GM04504 (cell line): ENCODE measurements at regions not wholly inside any gene's neighbourhood (a gene's known extent, or its start where the extent isn't known, plus 50 kb on each side); places are given as distances from the start of the nearest gene placed in this dataset.
A peak's percentile ranks its signal among the peaks of the same experiment; 100 is the strongest.
"Not testable (repeated sequence)": the region's sequence is repeated elsewhere in the genome, so short reads cannot be mapped to it uniquely, and the experiment has no call there.

Experiments used
- DNase-seq: peaks from one replicate; pipeline ENCODE4 v3.0.0-alpha.2; 2012; ENCODE audit warnings: low read depth

DNA sequence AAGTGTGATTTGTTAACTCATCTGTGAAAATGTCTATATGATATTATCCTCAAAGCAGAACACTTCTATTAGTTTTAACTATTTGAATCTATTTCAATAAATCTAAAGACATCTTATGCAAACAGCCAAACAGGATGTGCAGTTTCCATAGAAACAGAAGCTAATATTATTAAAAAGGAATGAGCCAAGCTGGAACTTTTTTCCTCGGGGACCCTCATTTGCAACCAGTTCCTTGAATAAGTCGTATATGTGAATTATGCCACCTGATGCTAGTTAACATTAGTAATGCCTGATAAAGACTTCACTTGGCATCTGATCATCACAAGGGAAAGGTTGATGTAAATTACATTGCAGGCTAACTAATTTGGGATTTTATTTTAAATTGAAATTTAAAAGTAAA, 216.9 kb upstream of the SMLR1 start:
- no peak for DNase-seq

DNA sequence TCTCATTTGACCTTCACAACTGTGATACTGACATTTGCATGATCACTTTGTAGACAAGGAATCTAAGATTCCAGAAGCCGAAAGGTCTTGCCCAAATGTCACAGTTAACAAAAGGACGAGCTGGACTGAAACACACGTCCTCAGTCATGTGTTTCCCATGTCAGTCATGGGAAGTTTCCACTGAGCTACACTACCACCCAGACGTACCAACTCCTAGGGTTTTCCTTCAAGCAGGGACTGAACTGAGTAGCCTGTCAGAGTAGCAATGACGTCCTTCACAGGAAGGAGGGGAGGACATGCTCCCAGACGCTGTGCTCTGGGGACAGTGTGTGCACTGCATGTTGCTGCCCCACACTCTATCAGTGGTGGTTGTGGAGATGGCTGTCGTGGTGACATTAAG, 215.8 kb upstream of the SMLR1 start:
- DNase-seq, result no peak

DNA sequence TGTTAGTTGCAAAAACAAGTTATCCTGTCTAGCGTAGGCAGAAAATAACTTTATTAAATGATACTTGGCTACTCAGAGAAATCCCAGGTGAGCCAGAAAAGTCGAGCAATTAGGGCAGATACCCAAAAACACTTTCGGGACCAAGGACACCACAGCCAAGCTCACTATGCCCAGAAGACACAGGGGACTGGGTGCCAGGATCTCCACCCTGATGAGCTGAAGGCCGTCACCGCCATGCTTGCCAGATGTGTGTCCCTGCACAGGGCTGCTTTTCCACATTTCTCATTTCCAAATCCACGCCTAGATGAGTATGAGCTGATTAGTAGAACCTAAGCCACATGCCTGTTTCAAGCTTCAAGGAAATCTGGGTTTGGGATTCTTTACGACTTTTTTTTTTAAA, 214.0 kb upstream of the SMLR1 start:
- no peak for DNase-seq

DNA sequence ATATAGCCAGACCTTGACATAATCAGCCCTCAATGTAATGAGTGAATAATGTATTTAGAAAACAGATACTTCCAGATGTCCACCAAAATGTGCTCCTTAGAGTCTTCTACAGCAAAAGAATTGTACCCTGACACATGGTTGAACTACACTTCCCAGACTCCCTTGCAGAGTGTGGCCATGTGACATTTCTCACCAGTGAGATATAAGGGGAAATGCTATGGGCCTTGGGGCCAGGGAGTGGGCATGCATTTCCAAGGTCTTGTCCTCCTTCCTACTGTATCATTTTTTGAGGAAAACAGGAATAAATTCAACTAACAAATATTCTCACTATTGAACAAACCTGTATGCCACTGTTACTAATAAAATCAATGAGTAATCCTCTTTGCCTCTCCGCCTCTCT, 211.4 kb upstream of the SMLR1 start:
- DNase-seq, result no peak

DNA sequence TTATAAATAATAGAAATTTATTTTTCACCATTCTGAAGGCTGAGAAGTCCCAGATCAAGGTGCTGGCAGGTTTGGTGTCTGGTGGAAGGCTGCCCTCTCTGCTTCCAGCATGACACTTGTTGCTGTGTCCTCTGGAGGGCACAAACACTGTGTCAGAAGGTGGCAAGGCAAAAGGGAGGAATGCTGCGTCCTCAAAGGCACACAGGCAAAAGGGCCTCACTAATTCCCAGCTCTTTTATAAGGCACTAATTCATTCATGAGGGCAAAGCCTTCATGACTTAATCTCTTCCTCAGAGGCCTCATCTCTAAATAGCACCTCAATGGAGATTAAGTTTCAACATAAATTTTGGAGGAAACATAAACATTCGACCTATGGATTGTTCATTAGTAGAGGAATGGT, 209.5 kb upstream of the SMLR1 start:
- DNase-seq, result no peak

DNA sequence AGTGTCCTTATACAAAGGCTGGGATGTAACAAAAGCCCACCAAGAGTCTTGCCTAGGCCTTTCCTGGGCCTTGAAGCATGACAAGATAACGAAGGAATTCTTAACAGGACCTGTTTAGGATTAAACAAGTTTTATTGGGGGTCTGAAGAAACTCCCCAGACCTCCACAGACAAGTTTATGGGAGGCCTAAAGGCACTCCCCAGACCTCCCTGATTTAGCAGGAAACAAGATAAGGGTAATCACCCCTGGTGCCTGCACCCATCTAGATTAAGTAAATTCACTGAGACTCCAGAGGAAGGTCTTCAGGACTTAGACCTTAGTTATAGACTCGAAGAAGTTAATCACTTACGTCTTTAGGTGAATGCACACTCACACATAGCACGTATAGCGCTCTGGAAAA, 208.4 kb upstream of the SMLR1 start:
- DNase-seq, result not testable (repeated sequence)

DNA sequence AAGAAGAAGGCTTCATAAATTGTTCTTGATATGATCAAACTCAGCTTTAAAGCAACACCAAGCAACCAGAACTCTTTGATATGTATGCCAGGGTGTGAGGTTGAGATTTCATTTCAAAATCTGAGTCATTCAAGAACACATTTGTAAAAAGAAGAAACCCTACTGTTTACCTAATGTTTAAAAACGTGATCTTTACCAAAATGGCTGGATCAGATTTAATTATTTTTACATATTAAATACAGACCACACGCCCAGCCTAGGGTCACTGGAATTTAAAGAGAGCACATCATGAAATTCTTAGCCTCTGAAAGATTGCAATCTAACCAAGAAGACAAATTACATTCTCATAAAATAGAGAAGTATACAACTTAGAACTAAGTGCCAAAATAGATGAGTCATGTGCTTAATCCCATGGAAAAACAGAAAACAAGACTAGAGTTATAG, 206.8 kb upstream of the SMLR1 start:
- no peak for DNase-seq

DNA sequence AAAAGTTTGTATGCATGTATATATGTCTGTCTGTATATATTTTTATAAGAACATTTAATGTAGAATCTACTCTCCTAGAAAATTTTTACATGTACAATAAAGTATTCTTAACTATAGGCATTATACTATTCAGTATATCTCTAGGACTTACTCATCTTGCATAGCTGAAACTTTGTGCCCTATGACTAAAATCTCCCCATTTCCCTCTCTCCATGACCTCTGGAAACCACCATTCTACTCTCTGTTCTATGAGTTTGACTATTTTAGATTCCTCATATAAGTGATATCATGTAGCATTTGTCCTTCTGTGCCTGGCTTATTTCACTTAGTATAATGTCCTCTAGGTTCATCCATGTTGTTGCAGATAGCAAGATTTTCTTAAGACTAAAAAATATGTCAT, 205.1 kb upstream of the SMLR1 start:
- DNase-seq, result no peak

DNA sequence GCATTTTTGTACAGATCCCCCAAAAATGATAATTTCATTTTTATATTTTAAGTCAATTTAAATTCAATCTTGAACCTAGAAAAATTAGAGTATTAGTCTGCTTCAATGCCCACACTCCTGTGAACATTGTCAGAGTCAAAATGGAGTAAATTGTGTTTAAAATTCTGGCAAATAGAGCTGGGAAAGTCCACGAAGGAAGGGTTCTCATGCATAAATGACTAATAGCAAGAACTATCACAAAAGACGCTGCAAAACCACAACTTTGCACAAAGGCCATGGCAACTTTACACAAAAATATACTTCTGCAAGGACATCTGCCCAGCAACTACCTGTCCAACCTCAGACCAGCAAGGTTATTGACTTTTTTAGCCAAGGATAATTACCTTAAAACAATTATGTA, 203.2 kb upstream of the SMLR1 start:
- no peak for DNase-seq

DNA sequence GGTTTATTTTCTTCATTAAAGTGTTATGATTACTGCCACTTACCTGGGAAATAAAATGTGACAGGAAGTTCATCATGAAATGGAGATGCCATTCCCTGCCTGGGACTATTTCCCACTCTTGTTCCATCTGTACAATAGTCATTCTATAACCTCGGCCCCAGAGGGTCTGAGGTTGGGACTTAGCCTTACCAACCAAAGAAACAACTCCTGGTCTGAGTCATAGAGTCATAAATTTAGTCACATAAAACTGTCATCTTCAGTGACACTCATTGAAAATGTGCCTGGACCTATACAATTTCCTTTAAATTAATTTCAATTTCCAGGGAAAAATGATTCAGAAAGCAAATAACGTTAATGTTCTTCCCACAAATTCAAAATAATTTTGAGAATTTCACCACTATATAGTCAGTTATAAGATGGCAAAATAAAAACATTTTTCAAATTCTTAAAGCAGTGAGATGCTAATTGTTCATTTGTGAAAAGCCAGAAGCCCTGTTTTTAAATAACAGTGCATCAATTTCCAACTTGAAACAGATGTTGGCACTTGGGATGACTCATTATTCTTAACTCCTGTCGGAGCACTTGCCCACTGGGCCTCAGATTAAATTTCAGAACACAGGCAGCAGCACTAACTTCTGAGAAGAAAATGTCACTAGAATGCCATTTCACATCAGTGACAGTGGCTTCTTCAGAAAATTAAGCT, 201.2 kb upstream of the SMLR1 start:
- peak; percentile 50 for DNase-seq

DNA sequence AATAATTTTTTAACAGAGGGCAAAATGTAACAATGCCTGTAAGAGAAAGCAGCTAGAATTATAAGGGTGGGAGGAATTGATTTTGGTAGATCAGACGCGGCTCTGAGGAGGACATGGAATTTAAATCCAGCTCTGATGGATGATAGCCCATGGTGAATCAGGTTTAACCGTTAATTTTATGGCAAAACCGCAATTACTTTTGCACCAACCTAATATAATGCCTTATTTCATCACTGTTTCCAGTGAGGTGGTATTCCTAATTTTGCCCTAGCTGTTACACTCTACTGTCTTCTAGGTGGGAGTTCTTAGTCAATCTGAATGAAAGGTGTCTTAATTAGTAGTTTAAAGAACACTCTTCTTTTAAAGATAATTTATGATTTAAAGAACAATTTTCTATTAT, 198.3 kb upstream of the SMLR1 start:
- DNase-seq, result no peak

DNA sequence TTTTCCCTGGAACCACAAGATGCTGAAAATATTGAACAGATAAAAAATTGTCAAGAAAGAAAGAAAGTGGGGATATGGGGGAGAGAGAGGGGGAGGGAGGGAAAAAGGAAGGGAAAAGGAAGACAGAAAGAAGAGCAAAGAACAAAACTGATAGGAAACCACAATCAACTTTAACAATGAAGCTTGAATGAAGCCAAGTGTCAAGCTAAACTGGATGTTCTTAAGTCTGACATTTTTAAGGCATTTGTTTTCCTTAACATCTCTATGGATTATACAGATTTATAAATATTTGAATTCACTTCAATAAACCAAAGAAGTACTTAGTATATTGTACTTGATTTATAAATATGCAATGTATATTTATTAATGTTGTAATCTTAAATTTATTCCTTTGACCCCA, 197.6 kb upstream of the SMLR1 start:
- DNase-seq, result no peak

DNA sequence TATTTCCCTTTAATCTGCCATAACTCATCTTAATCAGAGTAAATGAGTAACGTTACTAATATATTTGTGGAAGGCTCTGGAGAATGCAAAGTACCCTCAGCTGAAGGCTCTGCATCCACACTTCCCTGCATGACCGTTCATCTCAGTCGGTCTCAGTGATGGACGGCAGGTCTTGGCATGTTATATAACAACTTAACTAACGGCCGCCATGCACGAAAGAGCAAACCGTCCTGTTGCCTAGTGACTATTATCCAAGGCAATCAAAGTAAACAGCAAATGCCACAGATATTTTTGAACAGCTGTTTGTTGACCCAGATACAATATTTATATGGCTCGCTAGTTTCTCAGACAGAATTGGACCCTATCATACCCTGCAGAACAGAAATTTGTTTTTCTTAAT, 194.9 kb upstream of the SMLR1 start:
- DNase-seq, result no peak

DNA sequence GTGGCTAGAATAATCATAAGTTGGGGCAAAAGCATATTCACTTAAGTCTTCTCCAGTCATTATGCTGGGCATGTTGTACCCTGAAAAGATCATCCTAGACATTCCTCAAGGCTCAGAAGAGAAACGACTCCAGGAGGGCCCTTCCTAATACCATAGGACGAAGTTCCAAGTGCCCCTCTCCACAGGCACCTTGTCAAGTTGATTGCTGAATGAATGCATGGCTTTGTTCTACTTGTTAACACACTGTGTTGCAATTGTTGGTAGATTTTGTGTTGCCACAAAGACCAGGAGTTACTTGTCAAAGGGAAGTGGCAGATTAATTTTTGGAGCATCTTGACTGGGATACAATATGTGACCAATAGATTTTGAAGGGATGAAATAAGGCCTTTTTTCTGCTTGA, 194.3 kb upstream of the SMLR1 start:
- DNase-seq, result no peak

DNA sequence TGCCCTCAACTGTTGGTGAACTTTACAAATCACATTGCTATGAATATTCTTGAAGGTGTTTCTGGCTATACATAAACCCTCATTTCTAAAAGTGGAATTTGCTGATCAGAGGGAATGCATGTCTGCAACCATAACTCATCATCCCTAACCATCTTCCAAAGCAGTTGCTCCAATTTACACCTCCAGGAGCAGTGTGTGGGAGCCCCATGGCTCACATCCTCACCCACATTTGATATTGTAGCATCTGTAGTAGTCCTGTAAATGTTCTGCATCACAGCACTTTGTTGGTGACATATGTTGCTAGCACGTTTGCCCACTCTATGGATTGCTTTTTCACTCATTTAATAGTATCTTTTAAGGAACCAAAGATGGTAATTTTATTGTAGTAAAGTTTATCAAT, 183.8 kb upstream of the SMLR1 start:
- DNase-seq, result no peak

DNA sequence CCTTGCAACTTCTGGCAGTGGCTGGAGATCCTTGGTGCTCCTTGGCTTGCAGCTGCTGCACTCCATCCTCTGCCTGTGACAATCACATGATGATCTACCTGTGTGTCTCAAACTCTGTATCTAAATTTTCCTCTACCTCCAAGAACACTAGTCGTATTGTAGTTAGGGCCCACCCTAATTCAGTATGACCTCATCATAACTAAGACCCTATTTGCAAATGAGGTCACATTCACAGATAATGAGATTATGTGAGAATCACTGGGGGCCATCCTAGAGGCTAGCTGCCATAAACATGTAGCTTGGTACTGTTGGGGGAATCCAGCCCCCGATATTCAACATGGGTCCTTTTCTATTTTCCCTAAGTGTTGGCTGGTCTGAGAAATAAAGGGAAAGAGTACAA, 183.0 kb upstream of the SMLR1 start:
- DNase-seq, result no peak

DNA sequence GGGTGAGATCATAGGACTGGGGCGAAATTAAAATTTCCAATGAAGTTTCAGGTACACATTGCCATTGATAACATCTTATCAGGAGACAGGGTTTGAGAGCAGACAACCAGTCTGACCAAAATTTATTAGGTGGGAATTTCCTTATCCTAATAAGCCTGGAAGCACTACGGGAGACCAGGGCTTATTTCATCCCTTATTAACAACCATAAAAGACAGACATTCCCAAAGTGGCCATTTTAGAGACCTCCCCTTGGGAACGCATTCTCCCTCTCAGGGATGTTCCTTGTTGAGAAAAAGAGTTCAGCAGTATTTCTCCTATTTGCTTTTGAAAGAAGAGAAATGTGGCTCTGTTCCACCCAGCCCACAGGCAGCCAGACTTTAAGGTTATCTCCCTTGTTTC, 182.4 kb upstream of the SMLR1 start:
- not testable (repeated sequence) for DNase-seq

DNA sequence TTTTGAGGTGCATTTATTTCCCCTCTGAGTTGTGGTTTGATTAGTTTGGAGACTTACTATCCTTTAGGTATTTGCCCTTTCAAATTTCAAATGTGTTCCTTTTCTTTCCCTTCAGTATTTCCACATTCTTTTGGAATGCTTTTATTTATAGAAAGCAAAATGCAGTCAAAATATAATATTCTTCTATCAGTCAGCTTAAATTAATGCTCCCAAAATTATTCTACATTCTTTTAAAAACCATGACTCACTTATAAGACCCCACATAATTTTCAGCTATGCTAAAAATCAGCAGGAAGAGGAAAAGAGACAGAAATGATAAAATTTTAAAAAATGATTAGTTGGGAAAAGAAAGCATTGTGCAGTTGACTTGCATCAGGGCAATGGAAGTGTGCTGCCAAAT, 180.0 kb upstream of the SMLR1 start:
- DNase-seq, result no peak

DNA sequence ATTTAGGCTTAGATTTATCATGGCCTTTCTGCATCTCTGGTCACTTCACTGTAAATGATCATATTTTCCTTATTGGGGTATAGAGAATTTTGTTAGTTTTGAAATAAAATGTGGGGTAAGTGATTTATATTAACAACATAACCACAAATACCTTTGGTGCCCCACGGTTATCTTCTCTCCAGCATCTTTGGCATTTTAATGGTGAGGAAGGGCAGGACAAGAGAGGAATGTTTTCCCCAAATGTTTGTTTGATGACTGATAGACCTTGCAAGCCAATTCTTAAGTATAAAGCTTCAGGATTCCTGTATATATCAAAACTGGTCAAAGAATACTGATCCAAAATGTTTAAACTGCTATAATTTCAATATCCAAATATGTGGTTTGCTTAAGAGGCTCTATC, 171.6 kb upstream of the SMLR1 start:
- no peak for DNase-seq

DNA sequence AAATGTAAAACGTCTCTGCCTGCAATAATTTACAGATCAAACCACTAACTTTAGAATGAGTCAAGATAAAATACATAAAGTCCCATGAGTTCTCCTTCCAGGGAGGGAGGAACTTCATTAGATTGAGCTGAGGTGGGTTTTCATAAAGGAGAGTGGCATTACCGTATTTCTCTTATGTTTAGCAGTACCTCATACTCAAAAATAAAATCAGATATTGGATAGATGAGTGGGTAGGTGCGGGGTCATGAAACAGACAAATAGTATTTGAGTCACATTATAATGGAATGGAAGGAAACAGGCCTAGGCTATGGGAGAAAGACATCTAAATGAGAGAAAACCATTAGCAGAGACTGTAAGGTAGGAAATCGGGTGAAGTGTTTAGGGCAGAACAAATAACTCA, 166.1 kb upstream of the SMLR1 start:
- no peak for DNase-seq

DNA sequence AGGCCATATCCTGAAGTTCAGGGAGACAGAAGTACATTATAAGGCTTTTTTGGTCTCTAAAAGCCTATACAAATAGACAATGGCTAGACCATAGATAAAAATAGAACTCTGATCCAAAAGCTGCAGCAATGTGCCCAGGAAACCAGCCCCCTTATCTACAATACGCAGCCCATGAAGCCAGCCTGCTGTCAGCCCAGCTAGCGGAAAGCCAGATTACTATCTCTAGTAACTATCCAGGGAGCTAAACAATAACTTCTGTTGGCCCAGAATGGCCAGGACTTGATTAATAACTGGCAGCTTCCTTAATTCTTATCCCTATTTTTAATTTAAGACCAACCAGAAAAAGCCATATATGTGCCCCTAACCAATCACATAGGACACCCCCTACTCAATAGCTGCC, 160.4 kb upstream of the SMLR1 start:
- no peak for DNase-seq

DNA sequence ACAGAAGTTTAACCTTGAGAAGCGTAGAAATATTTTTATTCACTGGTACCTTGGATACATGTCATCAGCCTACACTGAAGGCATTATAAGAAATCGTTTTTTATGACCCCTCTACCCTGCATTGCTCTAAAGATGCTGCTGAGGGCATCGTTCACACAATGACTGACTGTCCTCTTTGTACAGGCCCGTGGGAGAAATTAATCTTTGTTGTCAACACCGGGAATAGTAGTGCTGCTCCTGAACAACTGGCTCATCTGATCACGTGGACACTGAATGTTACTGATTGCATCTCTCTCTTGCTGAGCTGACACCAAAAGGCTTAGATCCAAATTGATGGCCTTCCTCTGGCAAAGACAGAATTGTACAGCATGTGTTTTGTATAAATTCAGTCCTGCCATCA, 157.1 kb upstream of the SMLR1 start:
- DNase-seq, result no peak

DNA sequence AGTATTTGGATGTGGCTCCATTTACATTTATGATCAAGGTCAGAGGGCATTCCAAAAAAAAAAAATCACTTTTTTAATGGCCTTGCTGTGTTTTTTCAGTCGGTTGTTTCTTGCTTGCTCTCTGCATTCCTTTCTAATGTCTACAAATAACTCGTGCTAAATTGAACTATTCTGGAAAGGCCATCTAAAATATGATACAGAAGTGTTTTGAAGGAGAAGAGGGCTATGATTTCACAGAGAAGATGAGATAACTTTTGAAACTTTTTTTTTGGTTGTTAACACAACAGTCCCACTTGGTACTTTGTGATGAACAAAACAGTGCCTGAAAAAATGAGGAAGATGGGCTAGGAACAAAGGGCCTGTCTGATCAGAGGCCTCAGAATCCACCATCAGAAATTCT, 156.1 kb upstream of the SMLR1 start:
- no peak for DNase-seq

DNA sequence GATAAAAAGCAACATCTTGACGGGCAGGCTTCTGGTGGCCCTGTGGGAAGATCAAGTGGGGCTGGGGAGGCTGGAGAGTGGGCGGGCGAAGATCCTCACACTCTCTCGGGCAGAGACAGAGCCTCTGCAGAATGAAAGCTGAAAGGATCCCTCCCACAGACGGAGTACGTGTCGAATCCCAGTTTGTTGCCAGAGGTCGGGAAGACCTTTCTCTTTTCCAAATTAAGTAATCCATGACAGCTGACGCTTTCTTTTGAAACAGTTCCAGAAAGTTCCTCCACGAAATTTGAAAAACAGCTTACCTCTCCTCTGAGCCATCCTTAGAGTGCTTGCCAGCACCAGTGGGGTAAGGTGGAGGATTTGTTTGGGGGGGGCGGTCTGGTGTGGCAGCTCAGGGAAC, 155.6 kb upstream of the SMLR1 start:
- DNase-seq, result no peak

DNA sequence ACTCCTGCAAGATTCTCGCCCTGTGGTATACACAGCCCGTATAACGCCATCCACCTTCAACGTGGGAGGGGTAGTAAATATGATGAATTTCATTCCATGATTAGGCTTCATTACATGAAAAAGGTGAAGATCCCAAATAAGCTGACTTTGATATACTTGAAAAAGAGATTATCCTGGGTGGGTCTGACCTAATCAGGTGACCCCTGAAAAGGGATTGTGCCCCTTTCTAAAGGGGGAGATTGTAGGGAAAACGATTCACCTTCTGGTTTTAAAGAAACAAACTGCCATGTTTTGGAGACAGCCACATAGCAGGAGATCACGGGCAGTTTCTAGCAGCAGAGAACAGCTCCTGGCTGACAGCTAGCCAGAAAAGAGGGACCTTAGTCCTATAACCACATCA, 155.1 kb upstream of the SMLR1 start:
- DNase-seq, result no peak
